ENCODE measurements at regions not wholly inside any gene's neighbourhood (a gene's known extent, or its start where the extent isn't known, plus 50 kb on each side); places are given as distances from the start of the nearest gene placed in this dataset.
A peak's percentile ranks its signal among the peaks of the same experiment; 100 is the strongest.

GRCh38 chr10:2938869-2939268 is 128.5 kb upstream of the PFKP start:
- TF ChIP-seq, protein P1, sequence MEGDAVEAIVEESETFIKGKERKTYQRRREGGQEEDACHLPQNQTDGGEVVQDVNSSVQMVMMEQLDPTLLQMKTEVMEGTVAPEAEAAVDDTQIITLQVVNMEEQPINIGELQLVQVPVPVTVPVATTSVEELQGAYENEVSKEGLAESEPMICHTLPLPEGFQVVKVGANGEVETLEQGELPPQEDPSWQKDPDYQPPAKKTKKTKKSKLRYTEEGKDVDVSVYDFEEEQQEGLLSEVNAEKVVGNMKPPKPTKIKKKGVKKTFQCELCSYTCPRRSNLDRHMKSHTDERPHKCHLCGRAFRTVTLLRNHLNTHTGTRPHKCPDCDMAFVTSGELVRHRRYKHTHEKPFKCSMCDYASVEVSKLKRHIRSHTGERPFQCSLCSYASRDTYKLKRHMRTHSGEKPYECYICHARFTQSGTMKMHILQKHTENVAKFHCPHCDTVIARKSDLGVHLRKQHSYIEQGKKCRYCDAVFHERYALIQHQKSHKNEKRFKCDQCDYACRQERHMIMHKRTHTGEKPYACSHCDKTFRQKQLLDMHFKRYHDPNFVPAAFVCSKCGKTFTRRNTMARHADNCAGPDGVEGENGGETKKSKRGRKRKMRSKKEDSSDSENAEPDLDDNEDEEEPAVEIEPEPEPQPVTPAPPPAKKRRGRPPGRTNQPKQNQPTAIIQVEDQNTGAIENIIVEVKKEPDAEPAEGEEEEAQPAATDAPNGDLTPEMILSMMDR (IDR thresholded peaks at IDR 0.05), result peak in 3 of 12 donors; percentile 16 to 30 (median 21)
- TF ChIP-seq POLR2A (IDR thresholded peaks at IDR 0.05), result no peak
